Gastroesophageal sphincter (tissue), 4 donors: ENCODE measurements at regions not wholly inside any gene's neighbourhood (a gene's known extent, or its start where the extent isn't known, plus 50 kb on each side); places are given as distances from the start of the nearest gene placed in this dataset.

Experiments used
- ATAC-seq: fragments of 150-250 bp; one replicate; pipeline ENCODE4 v1.9.1; 2016; ENCODE audit warnings: mild to moderate bottlenecking, moderate library complexity
- H3K27ac ChIP-seq, 4 donors: fragments of 200-600 bp; sonication (generic) in 3 of 4; 1 replicate in 3 of 4; 2 replicates in 1 of 4; pipeline ENCODE4 v1.5.1; 2016 to 2019
- H3K27me3 ChIP-seq: fragments of 200-600 bp; sonication (generic); one replicate; pipeline ENCODE4 v1.5.1; 2019
- H3K36me3 ChIP-seq, 2 donors: fragments of 200-600 bp; sonication (generic); one replicate each; pipeline ENCODE4 v1.5.1; 2019; ENCODE audit warnings: control low read depth in 1 of 2
- H3K4me1 ChIP-seq, 3 donors: fragments of 200-600 bp; sonication (generic); 1 replicate in 2 of 3; 2 replicates in 1 of 3; pipeline ENCODE4 v1.5.1; 2016 to 2019; ENCODE audit warnings: control low read depth in 2 of 3
- H3K4me3 ChIP-seq, 2 donors: fragments of 200-600 bp; sonication (generic); one replicate each; pipeline ENCODE4 v1.5.1; 2019; ENCODE audit warnings: mild to moderate bottlenecking in 1 of 2, moderate library complexity in 1 of 2
- H3K9me3 ChIP-seq, 3 donors: fragments of 200-600 bp; sonication (generic); one replicate each; pipeline ENCODE4 v1.5.1; 2017 to 2019; ENCODE audit warnings: control low read depth in 2 of 3
- CTCF ChIP-seq, 4 experiments: fragments of 200-600 bp in 2 of 4; fragments of 450-650 bp in 2 of 4; sonication (generic) in 1 of 4; IDR thresholded peaks; one replicate each; pipeline ENCODE4 v1.5.1; 2017 to 2019; ENCODE audit warnings: antibody characterized with exemption in 4 of 4, mild to moderate bottlenecking in 2 of 4, moderate library complexity in 2 of 4
- EP300 ChIP-seq: sonication (generic); formaldehyde crosslinking; IDR thresholded peaks from one replicate; pipeline ENCODE4 v1.6.1; 2017; ENCODE audit warnings: antibody characterized with exemption, mild to moderate bottlenecking
- POLR2A ChIP-seq, 2 donors: fragments of 450-650 bp; IDR thresholded peaks; one replicate each; pipeline ENCODE4 v1.6.1; 2017; ENCODE audit warnings: antibody characterized with exemption in 2 of 2, mild to moderate bottlenecking in 2 of 2, moderate library complexity in 1 of 2
- POLR2AphosphoS5 ChIP-seq: sonication (generic); formaldehyde crosslinking; IDR thresholded peaks from one replicate; pipeline ENCODE4 v1.6.1; 2017; ENCODE audit warnings: antibody characterized with exemption
- WGBS, 2 donors: methylation state at CpG; one replicate each; pipeline ENCODE4 v1.1.5; 2018; ENCODE audit warnings: low coverage in 1 of 2; 5-methylcytosine and 5-hydroxymethylcytosine counted together

DNA sequence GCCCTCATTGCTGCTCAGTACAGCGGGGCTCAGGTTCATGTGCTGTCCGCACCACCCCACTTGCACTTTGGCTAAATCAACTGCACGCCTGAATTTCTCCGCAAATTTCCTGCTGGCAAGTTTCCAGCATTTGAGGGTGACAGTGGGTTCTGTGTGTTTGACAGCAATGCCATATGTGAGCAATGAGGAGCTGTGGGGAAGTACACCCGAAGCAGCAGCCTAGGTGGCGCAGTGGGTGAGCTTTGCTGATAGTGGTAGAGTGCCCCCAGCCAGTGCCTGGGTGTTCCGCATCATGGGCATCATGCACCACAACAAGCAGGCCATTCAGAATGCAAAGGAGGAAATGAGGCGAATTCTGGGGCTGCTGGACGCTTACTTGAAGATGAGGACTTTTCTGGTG lies 103.9 kb upstream of the POT1 start:
- H3K4me1 ChIP-seq: peaks cover 0 to 5% (median 0%) of the 10 kb centered on the region in 3 donors
- no peak overlapping the region for H3K27ac ChIP-seq
- no peak overlapping the region for H3K4me3 ChIP-seq
- H3K9me3 ChIP-seq: no peaks in the 10 kb centered on the region
- H3K27me3 ChIP-seq: no peaks in the 10 kb centered on the region
- no peaks in the 10 kb centered on the region for H3K36me3 ChIP-seq
- 59 to 67% methylated on average over 2 to 9 of the region's 9 CpGs for WGBS, 2 donors
- no peak for TF ChIP-seq POLR2AphosphoS5
- no peak for TF ChIP-seq EP300
- TF ChIP-seq CTCF (IDR thresholded peaks at IDR 0.05): no peak
- no peak for TF ChIP-seq POLR2A (IDR thresholded peaks at IDR 0.05)
- ATAC-seq: no peak

- TF ChIP-seq CTCF (IDR thresholded peaks at IDR 0.05): no peak
- TF ChIP-seq POLR2AphosphoS5: no peak
- no peak for TF ChIP-seq POLR2A (IDR thresholded peaks at IDR 0.05)
- TF ChIP-seq EP300: no peak
- 15 to 18% methylated on average over 4 of the region's 4 CpGs for WGBS, 2 donors
- Histone ChIP-seq H3K9me3 (no peaks in the 10 kb centered on the region), H3K27me3 (no peaks in the 10 kb centered on the region), H3K27ac (no peak overlapping the region), H3K36me3 (no peaks in the 10 kb centered on the region), H3K4me1 (peaks cover 0 to 5% (median 0%) of the 10 kb centered on the region in 3 donors), H3K4me3 (no peak overlapping the region)
- no peak for ATAC-seq
Measured at GRCh38 chr7:125032943-125033342, 103.3 kb upstream of the POT1 start.

- no peak overlapping the region for H3K4me3 ChIP-seq
- no peaks in the 10 kb centered on the region for H3K27me3 ChIP-seq
- H3K36me3 ChIP-seq: no peaks in the 10 kb centered on the region
- 80 to 86% methylated on average over 4 of the region's 4 CpGs for WGBS, 2 donors
- TF ChIP-seq CTCF (IDR thresholded peaks at IDR 0.05): no peak
- TF ChIP-seq EP300: no peak
- TF ChIP-seq POLR2A (IDR thresholded peaks at IDR 0.05): no peak
- no peak for TF ChIP-seq POLR2AphosphoS5
- H3K9me3 ChIP-seq: no peaks in the 10 kb centered on the region
- ATAC-seq: no peak
- H3K4me1 ChIP-seq: peaks cover 0 to 5% (median 0%) of the 10 kb centered on the region in 3 donors
- no peak overlapping the region for H3K27ac ChIP-seq
Measured at GRCh38 chr7:125030756-125031387, 101.2 kb upstream of the POT1 start.

DNA sequence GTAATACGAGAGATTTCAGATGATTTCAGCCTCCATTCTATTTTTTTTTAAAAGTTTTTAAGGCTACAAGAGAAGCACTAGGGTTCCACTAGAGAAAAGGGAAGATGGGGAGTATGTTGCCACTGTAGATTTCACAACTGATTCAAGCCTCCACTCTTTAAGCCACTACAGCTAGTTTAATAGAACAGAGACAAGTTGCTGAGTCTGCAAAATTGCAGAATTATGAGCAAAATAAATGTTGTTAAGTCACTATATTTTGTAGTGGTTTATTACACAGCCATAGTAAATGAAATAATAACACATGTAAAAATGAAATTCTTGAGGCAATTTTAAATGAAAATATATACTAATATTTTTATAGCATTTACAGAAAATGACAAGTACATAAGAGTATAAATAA lies 96.0 kb upstream of the POT1 start:
- no peak for ATAC-seq
- WGBS, 2 donors: 67 to 100% methylated on average over 1 of the region's 1 CpG
- TF ChIP-seq POLR2A (IDR thresholded peaks at IDR 0.05): no peak
- TF ChIP-seq EP300: no peak
- TF ChIP-seq CTCF (IDR thresholded peaks at IDR 0.05): no peak
- no peak for TF ChIP-seq POLR2AphosphoS5

GRCh38 chr7:125020801-125021200 lies 91.2 kb upstream of the POT1 start:
- Histone ChIP-seq H3K36me3 (no peaks in the 10 kb centered on the region), H3K27me3 (no peaks in the 10 kb centered on the region), H3K9me3 (no peaks in the 10 kb centered on the region), H3K27ac (no peak overlapping the region), H3K4me1 (no peaks in the 10 kb centered on the region), H3K4me3 (no peak overlapping the region)
- TF ChIP-seq EP300: no peak
- no peak for TF ChIP-seq CTCF (IDR thresholded peaks at IDR 0.05)
- no peak for TF ChIP-seq POLR2AphosphoS5
- no peak for TF ChIP-seq POLR2A (IDR thresholded peaks at IDR 0.05)
- WGBS, 2 donors: 35 to 39% methylated on average over 4 of the region's 4 CpGs
- no peak for ATAC-seq

More for the DNA sequence above, 96.0 kb upstream of the POT1 start:
- no peaks in the 10 kb centered on the region for H3K36me3 ChIP-seq
- no peaks in the 10 kb centered on the region for H3K27me3 ChIP-seq
- H3K9me3 ChIP-seq: no peaks in the 10 kb centered on the region
- no peak overlapping the region for H3K4me3 ChIP-seq
- H3K27ac ChIP-seq: no peak overlapping the region
- no peaks in the 10 kb centered on the region for H3K4me1 ChIP-seq
